ENCODE measurements at regions not wholly inside any gene's neighbourhood (a gene's known extent, or its start where the extent isn't known, plus 50 kb on each side); places are given as distances from the start of the nearest gene placed in this dataset.

DNA sequence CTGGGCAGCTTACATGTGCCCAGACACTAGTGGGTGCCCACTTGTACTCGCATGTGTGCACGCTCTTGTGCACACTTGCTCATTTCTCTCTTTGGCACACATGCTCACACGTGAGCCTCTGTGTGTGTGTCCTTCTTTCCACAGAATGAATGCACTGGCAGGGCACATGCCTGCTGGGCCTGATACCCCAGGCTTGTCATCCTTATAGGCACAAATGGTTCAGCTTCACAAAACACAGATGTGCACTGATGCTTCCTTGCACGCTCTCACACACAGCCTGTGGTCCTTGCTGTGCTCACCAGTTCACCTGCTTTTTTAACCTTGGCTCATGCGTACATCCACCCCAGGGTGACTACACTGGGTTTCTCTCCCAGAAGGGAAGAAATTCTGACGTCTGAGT, 174.8 kb downstream of the BUD13 start:
- no peak for TF ChIP-seq POLR2A (IDR thresholded peaks at IDR 0.05; ENCODE audit: low read length)
- TF ChIP-seq, protein P1, sequence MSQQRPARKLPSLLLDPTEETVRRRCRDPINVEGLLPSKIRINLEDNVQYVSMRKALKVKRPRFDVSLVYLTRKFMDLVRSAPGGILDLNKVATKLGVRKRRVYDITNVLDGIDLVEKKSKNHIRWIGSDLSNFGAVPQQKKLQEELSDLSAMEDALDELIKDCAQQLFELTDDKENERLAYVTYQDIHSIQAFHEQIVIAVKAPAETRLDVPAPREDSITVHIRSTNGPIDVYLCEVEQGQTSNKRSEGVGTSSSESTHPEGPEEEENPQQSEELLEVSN (IDR thresholded peaks at IDR 0.05; ENCODE audit: borderline replicate concordance, low read depth): no peak
